ENCODE measurements at regions not wholly inside any gene's neighbourhood (a gene's known extent, or its start where the extent isn't known, plus 50 kb on each side); places are given as distances from the start of the nearest gene placed in this dataset.

- no peak overlapping the region for H3K27ac ChIP-seq
- H3K27me3 ChIP-seq: no peaks in the 10 kb centered on the region
- 91 to 93% (median 91%) methylated on average over 10 of the region's 10 CpGs for WGBS, 3 donors
- no peak overlapping the region for H3K4me3 ChIP-seq
- H3K9me3 ChIP-seq: no peaks in the 10 kb centered on the region
- intact Hi-C loops (cut with DNase I): no loop called here
- TF ChIP-seq EP300 (IDR thresholded peaks at IDR 0.05) (no peak), POLR2A (IDR thresholded peaks at IDR 0.05) (no peak), CTCF (IDR thresholded peaks at IDR 0.05) (no peak)
- H3K36me3 ChIP-seq: no peaks in the 10 kb centered on the region
- no peak for DNase-seq
- no peaks in the 10 kb centered on the region for H3K4me1 ChIP-seq (ENCODE audit: insufficient read depth)
Observed at GRCh38 chr6:94361304-94362060, 942.1 kb upstream of the EPHA7 start.

DNA sequence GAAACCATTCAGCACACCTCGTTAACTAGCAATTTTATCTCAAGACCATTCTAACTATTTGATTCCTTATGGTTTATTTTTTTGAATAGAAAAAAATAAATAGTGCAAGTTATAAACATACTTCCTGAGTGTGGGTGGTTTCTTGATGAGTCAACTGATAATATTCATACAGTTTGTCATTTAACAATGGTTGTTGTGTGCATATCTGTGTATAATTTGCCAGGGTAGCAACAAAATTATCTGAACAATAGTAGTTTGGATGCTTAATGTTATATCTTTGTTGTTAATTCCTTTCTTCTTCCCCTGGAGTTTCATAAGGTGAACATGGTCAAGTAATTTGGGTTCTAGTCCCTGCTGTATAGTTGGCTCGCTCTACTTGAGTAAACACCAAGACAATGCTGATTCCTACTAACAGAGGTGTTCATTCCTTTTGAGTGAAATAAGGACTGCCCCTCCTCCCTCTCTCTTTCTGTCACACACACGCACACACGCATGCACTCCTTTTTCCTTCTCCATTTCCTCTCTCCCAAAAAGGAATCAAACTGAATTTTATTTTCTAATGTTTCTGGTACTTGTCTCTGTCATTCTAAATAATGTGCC is 938.1 kb upstream of the EPHA7 start:
- TF ChIP-seq POLR2A (IDR thresholded peaks at IDR 0.05) (no peak), EP300 (IDR thresholded peaks at IDR 0.05) (no peak), CTCF (IDR thresholded peaks at IDR 0.05) (no peak)
- intact Hi-C loops (cut with DNase I): no loop called here
- Histone ChIP-seq H3K4me3 (no peak overlapping the region), H3K9me3 (no peaks in the 10 kb centered on the region), H3K4me1 (ENCODE audit: insufficient read depth) (no peaks in the 10 kb centered on the region), H3K27me3 (no peaks in the 10 kb centered on the region), H3K27ac (no peak overlapping the region), H3K36me3 (no peaks in the 10 kb centered on the region)
- DNase-seq: no peak
- 60 to 71% (median 70%) methylated on average over 4 of the region's 4 CpGs for WGBS, 3 donors

DNA sequence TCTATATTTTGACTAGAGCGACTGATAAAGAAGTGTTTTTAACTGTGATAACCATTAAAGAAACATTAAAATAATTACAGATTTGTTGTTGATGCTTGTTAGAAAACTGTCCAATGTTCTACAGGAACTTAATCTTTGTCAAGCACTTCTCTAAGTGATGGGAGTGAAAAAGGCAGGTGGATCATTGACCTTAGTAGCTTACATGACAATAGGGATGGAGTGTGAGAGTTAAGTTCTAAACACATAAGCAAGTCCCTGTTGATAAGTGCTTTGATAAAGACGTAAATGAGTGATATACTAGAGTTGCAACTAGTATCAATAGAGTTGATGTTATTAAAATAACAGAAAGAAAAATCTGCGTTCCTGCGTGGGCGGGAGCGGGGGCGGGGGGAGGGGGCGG is 931.5 kb upstream of the EPHA7 start:
- H3K9me3 ChIP-seq: no peaks in the 10 kb centered on the region
- H3K4me3 ChIP-seq: no peak overlapping the region
- no peaks in the 10 kb centered on the region for H3K4me1 ChIP-seq (ENCODE audit: insufficient read depth)
- H3K27me3 ChIP-seq: no peaks in the 10 kb centered on the region
- intact Hi-C loops (cut with DNase I): no loop called here
- TF ChIP-seq CTCF (IDR thresholded peaks at IDR 0.05) (no peak), EP300 (IDR thresholded peaks at IDR 0.05) (no peak), POLR2A (IDR thresholded peaks at IDR 0.05) (no peak)
- WGBS, 3 donors: 49 to 56% (median 54%) methylated on average over 8 of the region's 8 CpGs
- DNase-seq: no peak
- no peak overlapping the region for H3K27ac ChIP-seq
- no peaks in the 10 kb centered on the region for H3K36me3 ChIP-seq

- TF ChIP-seq EP300 (IDR thresholded peaks at IDR 0.05): no peak
- no peak for TF ChIP-seq POLR2A (IDR thresholded peaks at IDR 0.05)
- TF ChIP-seq CTCF (IDR thresholded peaks at IDR 0.05): no peak
- Histone ChIP-seq H3K4me3 (no peak overlapping the region), H3K27me3 (no peaks in the 10 kb centered on the region), H3K9me3 (no peaks in the 10 kb centered on the region), H3K36me3 (no peaks in the 10 kb centered on the region), H3K27ac (no peak overlapping the region), H3K4me1 (ENCODE audit: insufficient read depth) (no peaks in the 10 kb centered on the region)
- WGBS, 3 donors: 20 to 31% (median 29%) methylated on average over 1 of the region's 1 CpG
- no peak for DNase-seq
- intact Hi-C loops (cut with DNase I): no loop called here
Observed at GRCh38 chr6:94349227-94349626, 929.9 kb upstream of the EPHA7 start.

Data from ovary (tissue), 7 donors.